GM19452 (cell line): ENCODE measurements at regions not wholly inside any gene's neighbourhood (a gene's known extent, or its start where the extent isn't known, plus 50 kb on each side); places are given as distances from the start of the nearest gene placed in this dataset.
"Not testable (repeated sequence)": the region's sequence is repeated elsewhere in the genome, so short reads cannot be mapped to it uniquely, and the experiment has no call there.

Source experiments
- ATAC-seq: cut with Tn5 transposase; IDR thresholded peaks from one replicate; pipeline ENCODE4 v1.9.1; 2021; ENCODE audit not compliant: unreplicated experiment

GRCh38 chr10:23934023-23934422 is 274.9 kb upstream of the KIAA1217 start:
- ATAC-seq, result not testable (repeated sequence)

- no peak for ATAC-seq
Measured at GRCh38 chr10:23945845-23946244, 263.1 kb upstream of the KIAA1217 start.

- ATAC-seq, result no peak
Measured at GRCh38 chr10:23951841-23952240, 257.1 kb upstream of the KIAA1217 start.

- ATAC-seq, result no peak
Measured at GRCh38 chr10:23955456-23956225, 253.3 kb upstream of the KIAA1217 start.

GRCh38 chr10:23965123-23965522 is 243.8 kb upstream of the KIAA1217 start:
- ATAC-seq, result no peak

- no peak for ATAC-seq
Measured at GRCh38 chr10:23965880-23966279, 243.1 kb upstream of the KIAA1217 start.

- ATAC-seq, result no peak
Measured at GRCh38 chr10:23966504-23967051, 242.4 kb upstream of the KIAA1217 start.

- ATAC-seq, result no peak
Measured at GRCh38 chr10:23968301-23968700, 240.6 kb upstream of the KIAA1217 start.

GRCh38 chr10:23974746-23975272 is 234.1 kb upstream of the KIAA1217 start:
- ATAC-seq, result no peak

GRCh38 chr10:23975431-23975830 is 233.5 kb upstream of the KIAA1217 start:
- no peak for ATAC-seq

- no peak for ATAC-seq
Measured at GRCh38 chr10:23976275-23976674, 232.7 kb upstream of the KIAA1217 start.

GRCh38 chr10:23978317-23978716 is 230.6 kb upstream of the KIAA1217 start:
- ATAC-seq, result no peak

- ATAC-seq, result no peak
Measured at GRCh38 chr10:23980094-23980493, 228.8 kb upstream of the KIAA1217 start.

- no peak for ATAC-seq
Measured at GRCh38 chr10:23981520-23982309, 227.2 kb upstream of the KIAA1217 start.

- not testable (repeated sequence) for ATAC-seq
Measured at GRCh38 chr10:23984405-23984804, 224.5 kb upstream of the KIAA1217 start.

- no peak for ATAC-seq
Measured at GRCh38 chr10:23988006-23988405, 220.9 kb upstream of the KIAA1217 start.

- no peak for ATAC-seq
Measured at GRCh38 chr10:23994459-23995046, 214.4 kb upstream of the KIAA1217 start.

- no peak for ATAC-seq
Measured at GRCh38 chr10:23999445-23999844, 209.5 kb upstream of the KIAA1217 start.

- no peak for ATAC-seq
Measured at GRCh38 chr10:24000271-24000813, 208.6 kb upstream of the KIAA1217 start.

- ATAC-seq, result no peak
Measured at GRCh38 chr10:24006741-24007140, 202.2 kb upstream of the KIAA1217 start.

GRCh38 chr10:24007359-24007758 is 201.6 kb upstream of the KIAA1217 start:
- ATAC-seq, result no peak
